ENCODE measurements at regions not wholly inside any gene's neighbourhood (a gene's known extent, or its start where the extent isn't known, plus 50 kb on each side); places are given as distances from the start of the nearest gene placed in this dataset.
"Not testable (repeated sequence)": the region's sequence is repeated elsewhere in the genome, so short reads cannot be mapped to it uniquely, and the experiment has no call there.

GRCh38 chr17:30686538-30687479, 137.7 kb downstream of the CRLF3 start:
- not testable (repeated sequence) for DNase-seq (ENCODE audit: low read depth)

DNA sequence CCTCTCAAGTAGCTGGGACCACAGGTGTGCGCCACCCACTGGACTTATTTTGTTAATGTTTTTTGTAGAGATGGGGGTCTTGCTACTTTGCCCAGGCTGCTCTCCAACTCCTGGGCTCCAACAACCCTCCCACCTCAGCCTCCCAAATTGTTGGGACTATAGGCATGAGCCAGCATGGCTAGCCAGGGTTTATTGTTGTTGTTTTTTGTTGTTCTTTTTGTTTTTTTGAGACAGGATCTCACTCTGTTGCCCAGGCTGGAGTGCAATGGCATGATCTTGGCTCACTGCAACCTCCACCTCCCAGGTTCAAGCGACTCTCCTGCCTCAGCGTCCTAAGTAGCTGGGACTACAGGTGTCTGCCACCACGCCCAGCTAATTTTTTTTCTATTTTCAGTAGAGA, 142.2 kb downstream of the CRLF3 start:
- DNase-seq (ENCODE audit: low read depth) = not testable (repeated sequence)

- not testable (repeated sequence) for DNase-seq (ENCODE audit: low read depth)
These were observed 143.8 kb downstream of the CRLF3 start for GRCh38 chr17:30680681-30681080.

GRCh38 chr17:30677550-30678249, 146.8 kb downstream of the CRLF3 start:
- DNase-seq (ENCODE audit: low read depth) = no peak

DNA sequence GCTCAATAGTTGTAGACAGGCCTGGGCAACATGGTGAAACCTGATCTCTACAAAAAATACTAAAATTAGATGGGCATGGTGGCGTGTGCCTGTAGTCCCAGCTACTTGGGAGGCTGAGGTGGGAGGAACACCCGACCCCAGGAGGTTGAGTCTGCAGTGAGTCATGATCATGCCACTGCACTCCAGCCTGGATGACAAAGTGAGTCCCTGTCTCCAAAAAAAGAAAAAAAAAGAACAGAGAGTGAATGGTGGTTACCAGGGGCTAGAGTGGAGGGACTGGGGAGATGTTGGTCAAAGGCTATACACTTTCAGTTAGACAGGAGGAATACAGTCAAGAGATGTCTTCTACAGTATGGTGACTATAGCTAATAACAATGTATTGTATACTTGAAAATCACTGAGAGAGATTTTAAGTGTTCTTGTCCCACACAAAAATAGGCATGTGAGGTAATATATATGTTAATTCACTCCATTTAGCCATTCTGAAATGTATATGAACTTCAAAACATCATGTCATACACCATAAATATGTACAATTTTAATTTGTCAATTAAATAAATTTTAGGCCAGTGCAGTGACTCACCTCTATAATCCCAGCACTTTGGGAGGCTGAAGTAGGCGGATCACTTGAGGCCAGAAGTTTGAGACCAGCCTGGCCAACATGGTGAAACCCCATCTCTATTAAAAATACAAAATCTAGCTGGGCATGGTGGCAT, 148.6 kb downstream of the CRLF3 start:
- DNase-seq (ENCODE audit: low read depth) = not testable (repeated sequence)

GRCh38 chr17:30669217-30669649, 155.3 kb downstream of the CRLF3 start:
- not testable (repeated sequence) for DNase-seq (ENCODE audit: low read depth)

DNA sequence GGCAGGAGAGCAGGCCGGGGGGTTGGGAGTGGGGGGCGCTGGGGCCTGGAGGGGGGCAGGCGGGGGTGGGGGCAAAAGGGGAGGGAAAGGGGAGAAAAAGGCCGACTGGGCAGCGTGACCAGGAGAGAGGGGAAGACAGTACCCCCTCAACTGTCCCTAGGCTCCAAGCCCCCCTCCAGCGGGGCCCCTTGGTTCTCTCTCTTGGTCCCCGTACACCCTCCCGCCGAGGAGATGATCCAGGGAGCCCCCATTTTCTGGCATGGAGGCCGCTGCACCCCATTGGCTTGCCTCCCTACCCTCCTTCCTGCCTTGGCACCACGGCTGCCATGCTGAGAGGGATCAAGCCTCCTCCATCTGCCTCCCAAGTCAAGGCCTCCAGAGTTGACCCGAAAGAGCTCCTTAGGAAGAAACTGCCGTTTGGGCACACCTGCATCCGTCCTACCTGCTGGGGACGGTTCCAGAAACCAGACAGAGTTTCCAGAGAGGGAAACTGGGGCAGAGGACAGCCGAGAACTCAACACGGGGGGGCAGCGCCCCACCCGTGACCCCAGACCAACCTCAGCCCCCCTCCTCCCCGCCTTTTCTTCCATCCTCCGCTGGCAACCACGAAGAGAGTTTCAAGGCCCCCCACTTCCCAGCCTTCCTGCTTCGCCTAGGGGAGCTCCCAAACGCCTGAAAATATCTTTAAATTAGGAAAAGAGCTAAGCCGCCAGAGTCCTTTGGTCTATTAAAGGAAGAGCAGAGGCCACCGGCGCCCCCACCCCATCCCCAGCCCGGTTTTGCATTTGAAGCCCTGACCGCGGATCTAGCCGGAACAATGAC, 155.9 kb downstream of the CRLF3 start:
- not testable (repeated sequence) for DNase-seq (ENCODE audit: low read depth)

DNA sequence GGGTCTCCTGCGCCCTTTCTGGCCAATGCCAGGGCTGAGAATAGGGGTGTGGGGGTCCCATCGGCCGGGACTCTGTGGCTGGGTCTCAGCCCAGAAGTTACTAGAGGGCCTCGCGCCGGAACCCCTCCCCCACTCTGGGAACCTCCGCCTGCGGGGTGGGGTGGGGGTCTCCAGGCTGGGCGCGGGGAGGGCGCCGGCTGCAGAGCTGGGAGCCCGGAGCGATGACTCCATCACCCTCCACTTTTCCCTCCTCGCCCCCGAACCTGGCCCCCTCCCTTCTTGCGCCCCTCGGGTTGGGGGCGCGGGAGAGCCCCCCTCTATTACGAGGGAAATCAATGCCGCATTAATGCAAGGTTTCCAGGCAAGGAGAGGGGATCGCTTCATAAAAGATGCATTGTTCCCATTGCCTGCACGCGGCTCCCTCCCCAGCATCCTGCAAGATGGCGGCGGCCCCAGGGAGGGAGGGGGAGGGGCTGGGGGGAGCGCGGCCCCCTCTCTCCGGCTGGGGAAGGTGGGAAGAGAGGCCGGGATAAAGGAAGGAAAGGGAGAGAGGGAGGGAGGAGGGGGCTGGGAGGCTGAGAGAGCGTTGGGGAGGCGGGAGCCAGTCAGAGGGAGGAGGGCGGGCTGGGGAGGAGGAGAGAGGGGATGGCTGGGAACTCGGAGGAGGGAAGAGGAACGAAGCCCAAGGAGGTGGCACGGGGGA, 156.7 kb downstream of the CRLF3 start:
- not testable (repeated sequence) for DNase-seq (ENCODE audit: low read depth)

DNA sequence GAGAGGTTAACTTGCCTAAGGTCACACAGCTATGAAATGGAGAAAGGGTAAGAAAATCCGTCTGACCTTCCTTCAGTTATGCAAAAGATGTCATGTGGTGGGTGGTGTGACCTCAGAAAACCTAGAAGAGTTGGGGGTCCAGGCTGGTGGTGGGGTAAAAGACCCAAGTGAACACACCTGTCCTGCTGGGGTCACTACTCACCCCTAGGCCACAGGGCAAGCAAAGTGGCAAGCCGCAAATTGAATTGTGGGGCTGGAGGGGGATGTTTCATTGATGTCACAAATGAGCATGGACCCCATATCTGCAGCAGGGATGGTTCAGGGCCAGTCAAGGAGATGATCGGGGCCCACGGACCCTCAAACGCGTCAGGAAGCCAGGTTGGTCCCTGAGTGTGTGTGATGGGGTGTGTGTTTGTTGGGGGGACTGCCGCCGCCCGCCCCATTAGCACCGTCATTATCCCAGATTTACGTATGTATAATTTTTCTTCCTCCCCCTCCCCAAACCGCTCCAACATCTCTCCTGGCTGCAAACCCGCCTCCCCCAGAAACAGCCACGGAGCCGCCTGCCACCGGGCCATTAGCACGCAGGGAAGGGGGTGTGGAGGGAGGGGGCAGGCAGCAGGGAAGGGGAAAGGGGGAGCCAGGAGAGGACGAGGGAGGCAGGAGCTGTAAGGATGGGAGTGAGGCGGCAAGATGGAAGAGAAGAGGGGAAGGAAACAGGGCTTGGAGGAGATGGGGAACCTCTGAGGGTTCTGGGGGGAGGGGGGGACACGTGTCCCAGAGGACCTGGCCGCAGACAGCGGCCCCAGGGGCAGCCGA, 157.4 kb downstream of the CRLF3 start:
- not testable (repeated sequence) for DNase-seq (ENCODE audit: low read depth)

GRCh38 chr17:30663727-30664455, 160.6 kb downstream of the CRLF3 start:
- DNase-seq (ENCODE audit: low read depth) = not testable (repeated sequence)

DNA sequence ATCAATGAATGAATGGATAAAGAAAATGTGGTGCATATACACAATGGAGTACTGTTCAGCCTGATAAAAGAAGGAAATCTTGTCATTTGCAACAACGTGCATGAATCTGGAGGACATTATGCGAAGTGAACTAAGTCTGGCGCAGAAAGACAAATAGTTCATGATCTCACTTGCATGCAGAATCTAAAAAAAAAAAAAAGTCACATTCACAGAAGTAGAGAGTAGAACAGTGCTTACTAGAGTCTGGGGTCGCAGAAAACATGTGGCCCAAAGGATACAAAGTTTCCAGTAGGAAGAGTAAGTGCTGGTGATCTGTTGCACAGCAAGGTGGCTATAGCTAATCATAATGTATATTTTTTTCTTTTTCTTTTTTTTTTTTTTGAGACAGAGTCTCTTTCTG, 167.3 kb downstream of the CRLF3 start:
- not testable (repeated sequence) for DNase-seq (ENCODE audit: low read depth)

DNA sequence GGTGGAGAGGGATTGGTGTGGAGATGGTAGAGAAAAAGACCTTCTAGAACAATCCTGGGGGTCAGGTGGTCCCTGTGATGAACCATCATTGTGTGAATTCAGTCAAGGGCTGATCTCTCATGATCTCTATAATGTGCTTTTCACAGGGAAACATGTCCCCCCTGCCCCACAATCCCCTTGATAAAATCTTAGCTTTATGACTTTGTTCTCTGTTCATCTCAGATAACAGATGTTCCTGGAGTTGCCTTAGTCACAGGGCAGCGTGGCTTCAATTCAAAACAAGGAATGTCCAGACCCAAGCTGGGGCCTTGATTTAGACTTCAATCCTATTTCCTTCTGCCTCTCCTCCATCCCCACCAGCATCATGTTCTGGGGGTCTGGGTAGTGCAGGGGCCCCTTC, 171.5 kb downstream of the CRLF3 start:
- not testable (repeated sequence) for DNase-seq (ENCODE audit: low read depth)

DNA sequence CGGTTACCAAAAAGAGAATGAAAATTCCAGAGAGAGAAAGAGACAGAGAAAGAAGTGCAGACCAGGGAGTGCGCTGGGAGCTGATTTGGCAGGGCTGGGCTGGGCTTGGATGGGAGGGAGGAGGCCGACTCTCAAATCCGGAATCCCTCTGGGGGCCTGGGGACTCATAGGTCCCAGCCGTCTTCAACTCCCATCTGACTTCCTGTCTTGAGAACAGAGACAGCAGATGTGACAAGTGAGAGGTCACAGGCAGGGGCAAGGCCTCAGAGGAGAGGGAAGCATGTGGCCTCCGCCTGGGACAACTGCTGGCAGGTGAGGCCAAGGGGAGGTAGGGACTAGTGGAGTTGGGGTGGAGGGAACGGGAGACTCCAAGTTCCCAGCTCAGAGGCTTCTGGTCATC, 172.9 kb downstream of the GOSR1 start:
- not testable (repeated sequence) for DNase-seq (ENCODE audit: low read depth)

DNA sequence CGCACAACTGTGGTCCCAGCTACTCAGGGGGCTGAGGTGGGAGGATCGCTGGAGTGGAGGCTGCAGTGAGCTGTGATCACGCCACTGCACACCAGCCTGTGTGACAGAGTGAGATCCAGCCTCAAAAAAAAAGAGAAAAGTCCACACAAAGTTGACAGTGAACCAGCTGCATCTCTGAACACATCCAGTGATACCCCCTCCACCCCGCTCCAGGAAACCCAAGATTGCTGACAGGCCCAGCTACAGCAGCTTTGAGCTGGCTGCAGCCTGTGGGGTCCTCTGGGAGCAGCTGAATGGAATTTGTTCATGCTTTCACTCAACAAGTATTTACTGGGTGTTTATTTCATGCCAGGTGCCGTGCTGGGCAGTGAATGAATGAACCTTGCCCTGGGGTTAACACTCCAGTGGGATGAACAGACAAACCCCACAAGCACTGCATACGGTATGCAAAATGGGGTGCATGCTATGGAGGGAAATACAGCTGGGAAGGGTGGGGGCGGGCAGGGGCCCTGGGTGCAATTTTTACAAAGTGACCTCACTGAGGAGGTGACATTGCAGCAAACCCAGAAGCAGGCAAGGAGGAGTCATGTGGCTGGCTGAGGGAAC, 170.9 kb downstream of the GOSR1 start:
- not testable (repeated sequence) for DNase-seq (ENCODE audit: low read depth)

DNA sequence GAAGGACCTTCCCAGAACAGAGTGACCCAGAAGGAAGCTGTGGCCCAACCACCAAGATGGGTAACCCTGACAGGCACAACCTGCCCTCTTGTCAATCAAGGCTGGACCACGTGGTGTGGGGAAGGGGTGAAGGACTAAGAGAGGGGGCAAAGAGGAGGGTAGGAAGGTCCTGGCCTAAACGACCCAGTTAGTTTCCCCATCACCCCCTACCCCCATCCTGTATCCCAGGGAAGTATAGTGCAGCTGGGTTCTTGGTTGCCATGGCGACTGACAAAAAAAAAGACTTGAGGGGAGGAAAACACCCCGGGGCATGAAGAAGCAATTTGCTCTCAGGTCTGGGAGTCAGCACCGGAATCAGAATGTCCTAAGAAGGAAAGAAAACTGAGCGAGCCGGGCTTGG, 168.7 kb downstream of the GOSR1 start:
- DNase-seq (ENCODE audit: low read depth) = not testable (repeated sequence)

DNA sequence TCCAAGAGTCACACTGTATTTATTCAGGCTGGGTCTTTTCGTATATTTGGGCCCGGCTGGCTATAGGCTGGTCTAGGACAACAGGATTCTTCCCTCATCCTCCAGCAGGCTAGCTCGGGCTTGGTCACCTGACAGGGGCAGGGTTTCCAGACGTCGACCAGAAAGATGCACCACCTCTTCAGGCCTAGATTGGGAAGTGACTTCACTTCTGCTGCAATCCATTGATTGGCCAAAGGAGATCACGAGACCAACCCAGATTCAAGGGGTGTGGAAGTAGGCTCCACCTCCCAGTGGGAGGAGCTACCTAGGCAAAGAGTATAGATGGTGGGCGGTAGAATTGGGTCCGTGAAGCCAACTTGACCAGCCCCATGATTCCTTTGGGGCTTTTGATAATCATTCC, 167.5 kb downstream of the GOSR1 start:
- DNase-seq (ENCODE audit: low read depth) = not testable (repeated sequence)

- DNase-seq (ENCODE audit: low read depth) = not testable (repeated sequence)
These were observed 167.1 kb downstream of the GOSR1 start for GRCh38 chr17:30644287-30644686.

DNA sequence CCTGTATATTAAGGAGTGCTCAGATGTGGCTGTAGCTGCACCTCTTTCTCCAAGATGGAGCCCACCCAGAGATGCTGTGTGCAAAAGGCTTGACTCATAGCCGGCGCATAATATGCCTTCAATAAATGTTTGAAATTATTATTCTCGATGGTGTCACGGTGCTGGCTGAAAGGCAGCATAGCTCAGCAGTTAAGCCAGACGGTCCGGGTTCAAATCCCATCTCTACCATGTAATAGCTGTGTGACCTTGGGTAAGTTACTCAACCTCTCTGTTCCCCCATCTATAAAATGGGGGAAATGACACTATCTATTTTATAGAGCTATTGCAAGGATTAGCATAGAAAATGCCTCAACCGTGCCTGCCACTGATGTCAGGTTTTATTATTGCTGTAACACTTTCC, 164.2 kb downstream of the GOSR1 start:
- DNase-seq (ENCODE audit: low read depth) = not testable (repeated sequence)

- not testable (repeated sequence) for DNase-seq (ENCODE audit: low read depth)
These were observed 162.2 kb downstream of the GOSR1 start for GRCh38 chr17:30639391-30639790.
